ENCODE measurements at regions not wholly inside any gene's neighbourhood (a gene's known extent, or its start where the extent isn't known, plus 50 kb on each side); places are given as distances from the start of the nearest gene placed in this dataset.

DNA sequence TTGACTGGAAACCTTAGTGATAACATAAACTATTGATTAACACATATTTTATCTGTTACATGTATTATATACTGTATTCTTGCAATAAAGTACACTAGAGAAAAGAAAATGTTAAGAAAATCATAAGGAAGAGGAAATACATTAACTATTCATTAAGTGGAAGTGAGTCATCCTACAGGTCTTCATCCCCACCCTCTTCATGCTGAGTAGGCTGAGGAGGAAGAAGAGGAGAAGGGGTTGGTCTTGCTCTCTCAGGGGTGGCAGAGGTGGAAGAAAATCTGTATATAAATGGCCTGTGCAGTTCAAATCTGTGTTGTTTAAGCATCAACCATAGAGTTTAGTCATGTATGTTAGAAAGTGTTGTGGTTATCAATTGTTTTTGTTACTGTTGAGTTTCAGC is 66.1 kb upstream of the CHODL start:
- no peak for TF ChIP-seq POLR2AphosphoS5 (IDR thresholded peaks at IDR 0.05; ENCODE audit: low read depth, low read length)
- TF ChIP-seq, protein P1, sequence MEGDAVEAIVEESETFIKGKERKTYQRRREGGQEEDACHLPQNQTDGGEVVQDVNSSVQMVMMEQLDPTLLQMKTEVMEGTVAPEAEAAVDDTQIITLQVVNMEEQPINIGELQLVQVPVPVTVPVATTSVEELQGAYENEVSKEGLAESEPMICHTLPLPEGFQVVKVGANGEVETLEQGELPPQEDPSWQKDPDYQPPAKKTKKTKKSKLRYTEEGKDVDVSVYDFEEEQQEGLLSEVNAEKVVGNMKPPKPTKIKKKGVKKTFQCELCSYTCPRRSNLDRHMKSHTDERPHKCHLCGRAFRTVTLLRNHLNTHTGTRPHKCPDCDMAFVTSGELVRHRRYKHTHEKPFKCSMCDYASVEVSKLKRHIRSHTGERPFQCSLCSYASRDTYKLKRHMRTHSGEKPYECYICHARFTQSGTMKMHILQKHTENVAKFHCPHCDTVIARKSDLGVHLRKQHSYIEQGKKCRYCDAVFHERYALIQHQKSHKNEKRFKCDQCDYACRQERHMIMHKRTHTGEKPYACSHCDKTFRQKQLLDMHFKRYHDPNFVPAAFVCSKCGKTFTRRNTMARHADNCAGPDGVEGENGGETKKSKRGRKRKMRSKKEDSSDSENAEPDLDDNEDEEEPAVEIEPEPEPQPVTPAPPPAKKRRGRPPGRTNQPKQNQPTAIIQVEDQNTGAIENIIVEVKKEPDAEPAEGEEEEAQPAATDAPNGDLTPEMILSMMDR (IDR thresholded peaks at IDR 0.05), result no peak
- TF ChIP-seq, protein P2, sequence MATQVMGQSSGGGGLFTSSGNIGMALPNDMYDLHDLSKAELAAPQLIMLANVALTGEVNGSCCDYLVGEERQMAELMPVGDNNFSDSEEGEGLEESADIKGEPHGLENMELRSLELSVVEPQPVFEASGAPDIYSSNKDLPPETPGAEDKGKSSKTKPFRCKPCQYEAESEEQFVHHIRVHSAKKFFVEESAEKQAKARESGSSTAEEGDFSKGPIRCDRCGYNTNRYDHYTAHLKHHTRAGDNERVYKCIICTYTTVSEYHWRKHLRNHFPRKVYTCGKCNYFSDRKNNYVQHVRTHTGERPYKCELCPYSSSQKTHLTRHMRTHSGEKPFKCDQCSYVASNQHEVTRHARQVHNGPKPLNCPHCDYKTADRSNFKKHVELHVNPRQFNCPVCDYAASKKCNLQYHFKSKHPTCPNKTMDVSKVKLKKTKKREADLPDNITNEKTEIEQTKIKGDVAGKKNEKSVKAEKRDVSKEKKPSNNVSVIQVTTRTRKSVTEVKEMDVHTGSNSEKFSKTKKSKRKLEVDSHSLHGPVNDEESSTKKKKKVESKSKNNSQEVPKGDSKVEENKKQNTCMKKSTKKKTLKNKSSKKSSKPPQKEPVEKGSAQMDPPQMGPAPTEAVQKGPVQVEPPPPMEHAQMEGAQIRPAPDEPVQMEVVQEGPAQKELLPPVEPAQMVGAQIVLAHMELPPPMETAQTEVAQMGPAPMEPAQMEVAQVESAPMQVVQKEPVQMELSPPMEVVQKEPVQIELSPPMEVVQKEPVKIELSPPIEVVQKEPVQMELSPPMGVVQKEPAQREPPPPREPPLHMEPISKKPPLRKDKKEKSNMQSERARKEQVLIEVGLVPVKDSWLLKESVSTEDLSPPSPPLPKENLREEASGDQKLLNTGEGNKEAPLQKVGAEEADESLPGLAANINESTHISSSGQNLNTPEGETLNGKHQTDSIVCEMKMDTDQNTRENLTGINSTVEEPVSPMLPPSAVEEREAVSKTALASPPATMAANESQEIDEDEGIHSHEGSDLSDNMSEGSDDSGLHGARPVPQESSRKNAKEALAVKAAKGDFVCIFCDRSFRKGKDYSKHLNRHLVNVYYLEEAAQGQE (IDR thresholded peaks at IDR 0.05; ENCODE audit: insufficient read depth in 1 of 2, low read depth in 2 of 2, low read length in 1 of 2), result no peak
